ENCODE measurements at regions not wholly inside any gene's neighbourhood (a gene's known extent, or its start where the extent isn't known, plus 50 kb on each side); places are given as distances from the start of the nearest gene placed in this dataset.

GRCh38 chr13:18948664-18949488 lies 232.7 kb downstream of the TUBA3C start (continued):
- no peak for TF ChIP-seq REST (IDR thresholded peaks at IDR 0.05; ENCODE audit: unreplicated experiment)

DNA sequence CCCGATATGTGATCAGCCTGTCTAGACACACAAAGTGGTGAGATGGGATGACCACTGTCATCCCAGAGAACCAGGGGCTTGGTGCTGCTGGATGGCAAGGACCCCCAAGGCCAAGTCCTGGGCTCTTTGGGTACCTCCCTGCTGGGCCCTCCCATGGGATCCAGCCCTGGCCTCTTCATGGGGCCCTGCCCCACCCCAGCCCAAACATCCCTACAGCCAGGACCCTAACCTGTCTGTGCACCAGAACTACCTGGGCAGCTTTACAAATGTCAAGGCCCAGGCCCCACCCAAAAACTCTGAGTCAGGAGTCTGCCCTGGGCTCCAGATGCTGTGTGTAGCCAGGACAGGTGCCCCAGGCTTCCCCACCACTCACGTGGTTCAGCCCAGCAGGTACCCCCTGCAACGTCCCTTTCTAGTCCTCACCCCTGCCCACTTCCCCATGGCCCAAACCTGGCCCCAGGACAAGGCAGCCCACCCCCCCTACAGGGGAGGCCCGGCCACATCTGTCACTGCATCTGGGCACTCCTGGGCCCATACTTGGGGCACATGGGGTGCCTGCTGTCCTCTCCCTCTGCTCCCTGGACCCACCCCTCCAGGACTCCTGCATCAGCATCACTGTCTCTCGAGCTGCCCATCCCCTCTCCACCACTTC lies 233.5 kb downstream of the TUBA3C start:
- Histone ChIP-seq H3K9me2 (ENCODE audit: insufficient read depth) (no peaks in the 10 kb centered on the region), H2AFZ (no peak overlapping the region), H3K36me3 (ENCODE audit: insufficient read depth) (no peaks in the 10 kb centered on the region), H3F3A (replicated peaks; ENCODE audit: low read depth) (no peaks in the 10 kb centered on the region), H3K4me1 (ENCODE audit: insufficient read depth) (no peaks in the 10 kb centered on the region), H4K20me1 (replicated peaks; ENCODE audit: insufficient read depth) (no peaks in the 10 kb centered on the region), H3K27me3 (ENCODE audit: insufficient read depth) (no peaks in the 10 kb centered on the region), H3K4me2 (no peak overlapping the region), H3K27ac (ENCODE audit: low read depth) (no peak overlapping the region), H3K79me2 (replicated peaks; ENCODE audit: insufficient read depth) (no peaks in the 10 kb centered on the region), H3K4me3 (no peak overlapping the region)
- TF ChIP-seq NANOG (IDR thresholded peaks at IDR 0.05; ENCODE audit: borderline replicate concordance) (no peak), ETS1 (IDR thresholded peaks at IDR 0.05) (no peak), STAT1 (IDR thresholded peaks at IDR 0.05; ENCODE audit: unreplicated experiment) (no peak), CREB1 (CRISPR knock-in tag; IDR thresholded peaks at IDR 0.05; ENCODE audit: low read depth) (no peak)
- no peak for ATAC-seq
- H3K27ac Mint-ChIP-seq, result no peak overlapping the region
- H3K4me3 Mint-ChIP-seq, result no peak overlapping the region
- H3K27me3 Mint-ChIP-seq (ENCODE audit: insufficient read depth, low read depth, poor library complexity), result peaks cover 8% of the 10 kb centered on the region
- peaks cover 94% of the 10 kb centered on the region for H3K9me3 Mint-ChIP-seq
- no peaks in the 10 kb centered on the region for H3K4me1 Mint-ChIP-seq
- DNase-seq (ENCODE audit: low spot score), result no peak
- peaks cover 31% of the 10 kb centered on the region for H3K36me3 Mint-ChIP-seq (ENCODE audit: low read depth)

DNA sequence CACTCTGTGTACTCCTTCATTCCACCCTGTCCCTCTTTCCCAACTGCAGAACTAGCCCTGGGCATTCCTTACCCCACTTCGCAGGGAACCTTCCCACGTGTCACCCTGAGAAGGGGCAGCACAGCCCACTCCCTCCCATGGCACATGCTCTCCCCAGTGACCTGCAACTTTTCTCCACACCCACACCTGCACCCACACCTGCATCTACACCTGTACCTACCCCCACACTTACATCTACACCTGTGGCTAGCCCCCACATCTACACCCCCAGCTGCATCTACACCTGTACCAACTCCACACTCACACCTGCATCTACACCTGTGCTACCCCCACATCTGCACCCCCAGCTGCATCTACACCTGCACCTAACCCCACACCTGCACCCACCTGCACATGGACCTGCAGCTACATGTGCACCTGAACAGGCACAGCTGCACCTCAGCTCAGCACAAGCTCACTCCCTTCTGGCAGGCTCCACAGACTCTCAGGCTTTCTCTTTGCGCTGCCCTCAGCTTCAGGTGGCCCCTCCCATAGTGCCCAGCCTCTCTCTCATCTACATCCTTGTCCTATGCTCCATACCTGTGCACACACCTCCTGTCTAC lies 234.1 kb downstream of the TUBA3C start:
- Histone ChIP-seq H3K9me2 (ENCODE audit: insufficient read depth) (no peaks in the 10 kb centered on the region), H3K4me3 (no peak overlapping the region), H2AFZ (no peak overlapping the region), H3K36me3 (ENCODE audit: insufficient read depth) (no peaks in the 10 kb centered on the region), H3K27me3 (ENCODE audit: insufficient read depth) (no peaks in the 10 kb centered on the region), H3F3A (replicated peaks; ENCODE audit: low read depth) (no peaks in the 10 kb centered on the region), H3K4me2 (no peak overlapping the region), H3K27ac (ENCODE audit: low read depth) (no peak overlapping the region), H3K4me1 (ENCODE audit: insufficient read depth) (no peaks in the 10 kb centered on the region), H4K20me1 (replicated peaks; ENCODE audit: insufficient read depth) (no peaks in the 10 kb centered on the region), H3K79me2 (replicated peaks; ENCODE audit: insufficient read depth) (no peaks in the 10 kb centered on the region)
- Mint-ChIP-seq H3K36me3 (ENCODE audit: low read depth) (peaks cover 31% of the 10 kb centered on the region), H3K4me1 (no peaks in the 10 kb centered on the region), H3K4me3 (no peak overlapping the region), H3K27ac (no peak overlapping the region), H3K9me3 (peaks cover 94% of the 10 kb centered on the region), H3K27me3 (ENCODE audit: insufficient read depth, low read depth, poor library complexity) (peaks cover 8% of the 10 kb centered on the region)
- no peak for DNase-seq (ENCODE audit: low spot score)
- ATAC-seq, result no peak
- TF ChIP-seq ZNF331 (CRISPR knock-in tag; IDR thresholded peaks at IDR 0.05; ENCODE audit: low read depth) (no peak), EZH2 (IDR thresholded peaks at IDR 0.05; ENCODE audit: low read depth, unreplicated experiment) (no peak)

All from GM23338 (cell line).